ENCODE measurements at regions not wholly inside any gene's neighbourhood (a gene's known extent, or its start where the extent isn't known, plus 50 kb on each side); places are given as distances from the start of the nearest gene placed in this dataset.

- Histone ChIP-seq H3K9me1 (ENCODE audit: insufficient read depth, low read length) (no peaks in the 10 kb centered on the region), H2AK5ac (ENCODE audit: low read depth, low read length) (no peak overlapping the region), H3K14ac (replicated peaks; ENCODE audit: low read depth, low read length) (no peak overlapping the region), H2BK120ac (ENCODE audit: low read depth, low read length) (no peak overlapping the region), H2BK20ac (ENCODE audit: low read depth, low read length) (no peak overlapping the region), H2BK5ac (ENCODE audit: low read depth, low read length, poor library complexity, severe bottlenecking) (no peak overlapping the region), H4K20me1 (ENCODE audit: insufficient read depth, low read length) (no peaks in the 10 kb centered on the region), H3K4me1 (ENCODE audit: control insufficient read depth, insufficient read depth, low read length) (no peaks in the 10 kb centered on the region), H3K79me1 (ENCODE audit: low read depth in 1 of 2, low read length in 2 of 2) (no peaks in the 10 kb centered on the region), H4K8ac (ENCODE audit: low read depth in 2 of 2, low read length in 2 of 2) (no peak overlapping the region), H4K91ac (ENCODE audit: insufficient read depth, low read depth, low read length) (no peak overlapping the region), H3K18ac (ENCODE audit: low read depth, low read length) (no peak overlapping the region), H3K23ac (ENCODE audit: low read depth, low read length) (no peak overlapping the region), H2AK9ac (replicated peaks; ENCODE audit: low read depth, low read length, poor library complexity) (no peak overlapping the region), H3K4me2 (ENCODE audit: low read depth, low read length) (no peak overlapping the region), H3K27ac (ENCODE audit: insufficient read depth, low read length) (no peak overlapping the region), H2BK15ac (ENCODE audit: low read depth, low read length) (no peak overlapping the region), H4K5ac (ENCODE audit: low read depth, low read length) (no peak overlapping the region), H2AFZ (replicated peaks; ENCODE audit: low read length, poor library complexity) (no peak overlapping the region), H3K27me3 (ENCODE audit: control insufficient read depth, insufficient read depth, low read length) (no peaks in the 10 kb centered on the region), H3K9me3 (ENCODE audit: control insufficient read depth, insufficient read depth, low read length) (no peaks in the 10 kb centered on the region), H3K4me3 (ENCODE audit: insufficient read depth, low read depth, low read length) (no peak overlapping the region), H3K36me3 (ENCODE audit: control insufficient read depth, insufficient read depth, low read length) (no peaks in the 10 kb centered on the region), H3K4ac (ENCODE audit: low read depth, low read length) (no peak overlapping the region), H3K56ac (ENCODE audit: extremely low read depth, insufficient read depth, low read length) (no peak overlapping the region), H3K9ac (ENCODE audit: low read depth, low read length) (no peak overlapping the region)
- DNase-seq (no peak), ATAC-seq (ENCODE audit: low read depth) (no peak)
- intact Hi-C loops (cut with micrococcal nuclease) (no loop called here), dilution Hi-C loops (cut with HindIII; ENCODE audit: low sequenced_read_pairs, unreplicated experiment) (no loop called here), in situ Hi-C loops (cut with MboI; ENCODE audit: low sequenced_read_pairs) (loop anchor here (25.0 kb wide), 1 partner anchor 1325 kb away; no protein-coding TSS in a partner anchor)
- no peak for TF ChIP-seq BHLHE40 (IDR thresholded peaks at IDR 0.05; ENCODE audit: low read depth, low read length)
- no peak for TF ChIP-seq CHD1 (IDR thresholded peaks at IDR 0.05; ENCODE audit: low read depth, low read length)
- TF ChIP-seq MAZ (IDR thresholded peaks at IDR 0.05; ENCODE audit: borderline replicate concordance, low read depth, low read length): no peak
- no peak for TF ChIP-seq RCOR1 (IDR thresholded peaks at IDR 0.05; ENCODE audit: insufficient replicate concordance, low read length)
- no peak for TF ChIP-seq CEBPB (IDR thresholded peaks at IDR 0.05; ENCODE audit: low read depth, low read length)
- TF ChIP-seq USF2 (IDR thresholded peaks at IDR 0.05; ENCODE audit: low read depth, low read length): no peak
- no peak for TF ChIP-seq MAFK (IDR thresholded peaks at IDR 0.05; ENCODE audit: low read depth, low read length)
- TF ChIP-seq MXI1 (IDR thresholded peaks at IDR 0.05; ENCODE audit: borderline replicate concordance, low read depth, low read length): no peak
- no peak for TF ChIP-seq FOS (IDR thresholded peaks at IDR 0.05; ENCODE audit: low read depth, low read length)
- TF ChIP-seq, protein P1, sequence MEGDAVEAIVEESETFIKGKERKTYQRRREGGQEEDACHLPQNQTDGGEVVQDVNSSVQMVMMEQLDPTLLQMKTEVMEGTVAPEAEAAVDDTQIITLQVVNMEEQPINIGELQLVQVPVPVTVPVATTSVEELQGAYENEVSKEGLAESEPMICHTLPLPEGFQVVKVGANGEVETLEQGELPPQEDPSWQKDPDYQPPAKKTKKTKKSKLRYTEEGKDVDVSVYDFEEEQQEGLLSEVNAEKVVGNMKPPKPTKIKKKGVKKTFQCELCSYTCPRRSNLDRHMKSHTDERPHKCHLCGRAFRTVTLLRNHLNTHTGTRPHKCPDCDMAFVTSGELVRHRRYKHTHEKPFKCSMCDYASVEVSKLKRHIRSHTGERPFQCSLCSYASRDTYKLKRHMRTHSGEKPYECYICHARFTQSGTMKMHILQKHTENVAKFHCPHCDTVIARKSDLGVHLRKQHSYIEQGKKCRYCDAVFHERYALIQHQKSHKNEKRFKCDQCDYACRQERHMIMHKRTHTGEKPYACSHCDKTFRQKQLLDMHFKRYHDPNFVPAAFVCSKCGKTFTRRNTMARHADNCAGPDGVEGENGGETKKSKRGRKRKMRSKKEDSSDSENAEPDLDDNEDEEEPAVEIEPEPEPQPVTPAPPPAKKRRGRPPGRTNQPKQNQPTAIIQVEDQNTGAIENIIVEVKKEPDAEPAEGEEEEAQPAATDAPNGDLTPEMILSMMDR (conservative IDR thresholded peaks at IDR 0.05; ENCODE audit: low read depth, low read length): no peak
- no peak for TF ChIP-seq RAD21 (IDR thresholded peaks at IDR 0.05; ENCODE audit: low read length)
- no peak for TF ChIP-seq NFE2L2 (IDR thresholded peaks at IDR 0.05; ENCODE audit: low read depth, low read length)
- TF ChIP-seq POLR2A (IDR thresholded peaks at IDR 0.05; ENCODE audit: low read depth, low read length): no peak
- TF ChIP-seq RFX5 (IDR thresholded peaks at IDR 0.05; ENCODE audit: low read depth, low read length): no peak
- TF ChIP-seq SMC3 (IDR thresholded peaks at IDR 0.05; ENCODE audit: low read depth, low read length): no peak
- ChIA-PET POLR2A (ENCODE audit: unreplicated experiment) (no interaction called here), CTCF (interaction anchor here (2.0 kb wide), 1 partner anchor 10 kb away, joined by 7 read pairs; no protein-coding TSS in a partner anchor)
- BruUV-seq (replicated peaks): no TSS peak
- WGBS, 2 experiments (ENCODE audit: extremely low coverage in 2 of 2, insufficient read length in 1 of 2): 80% methylated on average over 2 of the region's 3 CpGs; no CpG with 5 or more reads in 1 of the 2 experiments
These were observed 113.0 kb upstream of the CHD2 start for GRCh38 chr15:92787116-92787515.
